ENCODE measurements at regions not wholly inside any gene's neighbourhood (a gene's known extent, or its start where the extent isn't known, plus 50 kb on each side); places are given as distances from the start of the nearest gene placed in this dataset.

DNA sequence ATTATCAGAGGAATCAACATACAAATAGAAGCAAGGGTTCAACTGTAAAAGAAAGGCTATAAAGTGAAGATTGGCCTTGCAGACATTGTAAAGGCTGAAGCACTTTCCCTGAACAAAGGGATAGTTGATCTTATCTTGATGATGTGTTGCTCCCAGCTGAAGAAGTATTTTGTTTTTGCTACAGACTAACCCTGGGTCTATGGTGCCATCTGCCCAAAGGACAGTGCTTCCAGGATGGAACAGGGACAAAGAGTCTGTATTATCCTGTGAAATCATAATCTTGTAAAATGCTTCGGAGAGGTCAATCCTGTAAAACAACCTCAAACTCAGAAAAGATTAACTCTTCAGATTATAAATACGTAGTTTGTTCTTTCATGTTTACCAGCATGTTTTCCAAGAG lies 251.7 kb upstream of the ANKRD50 start:
- TF ChIP-seq CREB1 (IDR thresholded peaks at IDR 0.05) (no peak), CREB1 (CRISPR knock-in tag; IDR thresholded peaks at IDR 0.05) (no peak), ESRRA (IDR thresholded peaks at IDR 0.05; ENCODE audit: borderline replicate concordance, low read depth) (no peak)
